ENCODE measurements at regions not wholly inside any gene's neighbourhood (a gene's known extent, or its start where the extent isn't known, plus 50 kb on each side); places are given as distances from the start of the nearest gene placed in this dataset.

DNA sequence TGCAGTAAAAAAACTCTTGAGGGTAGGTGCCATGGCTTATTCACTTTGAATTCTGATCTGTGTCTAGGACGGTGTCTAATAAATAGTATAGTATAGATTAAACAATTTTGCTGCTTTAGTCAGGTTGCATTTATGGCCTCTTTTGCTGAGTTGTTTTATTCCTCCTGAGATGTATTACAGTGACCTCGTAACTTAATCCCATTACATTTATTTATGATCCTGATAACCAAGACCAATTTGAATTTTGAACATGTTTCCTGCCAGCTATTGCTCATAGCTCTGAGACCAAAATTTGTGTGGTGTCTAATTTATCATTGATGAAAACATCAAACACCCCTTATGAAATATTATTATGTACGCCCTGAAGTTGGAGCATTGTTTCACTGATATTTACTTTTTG is 381.9 kb upstream of the SEMA3C start:
- Histone ChIP-seq H3K79me1 (ENCODE audit: low read depth, low read length) (no peaks in the 10 kb centered on the region), H3K23ac (ENCODE audit: low read depth, low read length, poor library complexity) (no peak overlapping the region), H3K14ac (ENCODE audit: low read length) (no peak overlapping the region), H3K4me2 (ENCODE audit: insufficient read depth, low read length, poor library complexity, severe bottlenecking) (no peak overlapping the region), H3K4me1 (ENCODE audit: control insufficient read depth in 2 of 2, insufficient read depth in 1 of 2, low read depth in 1 of 2, low read length in 2 of 2) (peaks cover 0 to 11% of the 10 kb centered on the region in 2 donors), H2AFZ (ENCODE audit: low read length) (no peak overlapping the region), H2BK15ac (ENCODE audit: low read length) (no peak overlapping the region), H2BK12ac (ENCODE audit: low read length) (no peak overlapping the region), H3K4me3 (ENCODE audit: low read length in 2 of 2) (no peak overlapping the region), H3K27ac (replicated peaks; ENCODE audit: low read length) (no peak overlapping the region), H2AK5ac (ENCODE audit: low read depth, low read length) (no peak overlapping the region), H2BK120ac (ENCODE audit: low read depth, low read length) (no peak overlapping the region), H3K4ac (ENCODE audit: low read length) (no peak overlapping the region), H3K9ac (ENCODE audit: low read depth, low read length, poor library complexity) (no peak overlapping the region), H2BK5ac (ENCODE audit: low read length) (no peak overlapping the region), H3K27me3 (ENCODE audit: control insufficient read depth in 3 of 3, insufficient read depth in 3 of 3, low read depth in 1 of 3, low read length in 3 of 3) (peaks cover 0 to 52% (median 0%) of the 10 kb centered on the region in 3 experiments), H3K36me3 (replicated peaks in 1 of 2; ENCODE audit: control insufficient read depth in 2 of 2, insufficient read depth in 2 of 2, low read length in 2 of 2) (no peaks in the 10 kb centered on the region), H3K9me3 (replicated peaks in 1 of 2; ENCODE audit: control insufficient read depth in 2 of 2, insufficient read depth in 1 of 2, low read depth in 1 of 2, low read length in 2 of 2) (no peaks in the 10 kb centered on the region), H4K8ac (ENCODE audit: low read depth, low read length) (no peak overlapping the region), H3K18ac (ENCODE audit: low read length) (no peak overlapping the region), H4K91ac (ENCODE audit: low read depth, low read length, poor library complexity) (no peak overlapping the region)
- no CpG with 5 or more reads among the region's 3 CpGs for WGBS, 2 donors (ENCODE audit: extremely low coverage in 2 of 2, insufficient read length in 2 of 2, insufficient replicate concordance in 1 of 2)
- DNase-seq (ENCODE audit: low spot score) = no peak

DNA sequence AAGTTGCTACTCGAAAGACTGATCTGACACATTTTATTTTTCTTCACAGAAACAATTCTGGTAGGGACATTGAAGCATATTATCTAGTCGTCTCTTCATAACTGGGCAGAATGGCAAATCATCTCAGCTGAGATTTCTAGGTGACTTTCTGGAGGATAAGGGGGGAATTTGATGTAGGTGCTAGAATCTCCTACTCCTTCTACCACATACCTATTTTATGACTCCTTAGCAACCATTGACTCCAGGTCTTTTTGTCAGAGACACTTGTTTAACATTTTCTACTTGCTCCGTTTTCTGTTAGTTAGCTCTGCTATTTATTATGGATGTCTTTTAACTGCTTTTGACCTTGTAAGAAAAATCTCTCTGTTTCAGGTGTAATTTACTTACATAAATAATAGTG is 380.9 kb upstream of the SEMA3C start:
- no peak for DNase-seq (ENCODE audit: low spot score)
- Histone ChIP-seq H3K14ac (ENCODE audit: low read length) (no peak overlapping the region), H3K9ac (ENCODE audit: low read depth, low read length, poor library complexity) (no peak overlapping the region), H3K27ac (replicated peaks; ENCODE audit: low read length) (no peak overlapping the region), H4K8ac (ENCODE audit: low read depth, low read length) (no peak overlapping the region), H2BK15ac (ENCODE audit: low read length) (no peak overlapping the region), H2BK120ac (ENCODE audit: low read depth, low read length) (no peak overlapping the region), H2AK5ac (ENCODE audit: low read depth, low read length) (no peak overlapping the region), H3K23ac (ENCODE audit: low read depth, low read length, poor library complexity) (no peak overlapping the region), H3K9me3 (replicated peaks in 1 of 2; ENCODE audit: control insufficient read depth in 2 of 2, insufficient read depth in 1 of 2, low read depth in 1 of 2, low read length in 2 of 2) (no peaks in the 10 kb centered on the region), H3K4ac (ENCODE audit: low read length) (no peak overlapping the region), H3K18ac (ENCODE audit: low read length) (no peak overlapping the region), H3K27me3 (ENCODE audit: control insufficient read depth in 3 of 3, insufficient read depth in 3 of 3, low read depth in 1 of 3, low read length in 3 of 3) (peaks cover 0 to 62% (median 0%) of the 10 kb centered on the region in 3 experiments), H3K4me2 (ENCODE audit: insufficient read depth, low read length, poor library complexity, severe bottlenecking) (no peak overlapping the region), H2AFZ (ENCODE audit: low read length) (no peak overlapping the region), H2BK12ac (ENCODE audit: low read length) (no peak overlapping the region), H4K91ac (ENCODE audit: low read depth, low read length, poor library complexity) (no peak overlapping the region), H3K4me3 (ENCODE audit: low read length in 2 of 2) (no peak overlapping the region), H3K4me1 (ENCODE audit: control insufficient read depth in 2 of 2, insufficient read depth in 1 of 2, low read depth in 1 of 2, low read length in 2 of 2) (peaks cover 0 to 11% of the 10 kb centered on the region in 2 donors), H3K36me3 (replicated peaks in 1 of 2; ENCODE audit: control insufficient read depth in 2 of 2, insufficient read depth in 2 of 2, low read length in 2 of 2) (no peaks in the 10 kb centered on the region), H2BK5ac (ENCODE audit: low read length) (no peak overlapping the region), H3K79me1 (ENCODE audit: low read depth, low read length) (no peaks in the 10 kb centered on the region)
- WGBS, 2 donors (ENCODE audit: extremely low coverage in 2 of 2, insufficient read length in 2 of 2, insufficient replicate concordance in 1 of 2) = no CpG with 5 or more reads among the region's 3 CpGs

DNA sequence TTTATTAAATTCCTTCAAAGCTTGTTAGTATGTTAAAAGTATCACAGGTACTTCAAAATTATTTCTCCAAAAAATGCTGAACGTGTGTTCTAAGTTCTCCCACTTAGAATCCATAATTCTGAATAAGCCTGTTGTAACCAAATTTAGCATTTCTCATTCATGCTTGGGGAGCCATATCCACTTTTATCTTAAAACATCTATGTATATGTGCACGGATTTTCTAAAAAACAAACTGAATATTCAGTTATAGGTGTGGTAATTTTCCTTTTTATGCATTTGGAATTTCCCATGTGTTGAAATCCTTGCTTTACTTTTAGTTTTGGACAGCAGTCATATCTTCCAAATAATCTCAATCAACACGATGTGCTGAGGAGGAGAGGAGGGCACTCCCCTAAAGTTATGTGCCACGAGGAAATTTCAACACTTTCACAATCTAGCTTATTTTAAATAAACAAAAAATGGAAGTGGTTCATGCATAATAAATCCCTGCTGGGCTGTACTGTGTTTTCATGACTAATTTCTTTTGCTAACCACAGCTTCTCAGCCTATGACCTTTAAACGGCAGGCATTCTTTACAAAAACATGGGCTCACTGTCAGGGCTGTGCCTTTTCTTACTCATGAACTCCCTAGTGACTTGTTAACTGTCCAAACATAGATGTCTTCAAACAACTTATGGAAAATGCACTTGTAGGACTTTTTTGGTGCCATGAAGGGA is 380.3 kb upstream of the SEMA3C start:
- H2BK12ac ChIP-seq (ENCODE audit: low read length) = no peak overlapping the region
- WGBS, 2 donors (ENCODE audit: extremely low coverage in 2 of 2, insufficient read length in 2 of 2, insufficient replicate concordance in 1 of 2) = no CpG with 5 or more reads among the region's 5 CpGs
- no peaks in the 10 kb centered on the region for H3K9me3 ChIP-seq (replicated peaks in 1 of 2; ENCODE audit: control insufficient read depth in 2 of 2, insufficient read depth in 1 of 2, low read depth in 1 of 2, low read length in 2 of 2)
- DNase-seq (ENCODE audit: low spot score) = no peak
- no peak overlapping the region for H2BK120ac ChIP-seq (ENCODE audit: low read depth, low read length)
- H3K9ac ChIP-seq (ENCODE audit: low read depth, low read length, poor library complexity) = no peak overlapping the region
- no peak overlapping the region for H3K14ac ChIP-seq (ENCODE audit: low read length)
- H2BK15ac ChIP-seq (ENCODE audit: low read length) = no peak overlapping the region
- H4K8ac ChIP-seq (ENCODE audit: low read depth, low read length) = no peak overlapping the region
- no peaks in the 10 kb centered on the region for H3K79me1 ChIP-seq (ENCODE audit: low read depth, low read length)
- no peak overlapping the region for H4K91ac ChIP-seq (ENCODE audit: low read depth, low read length, poor library complexity)
- no peak overlapping the region for H3K4me3 ChIP-seq (ENCODE audit: low read length in 2 of 2)
- no peaks in the 10 kb centered on the region for H3K36me3 ChIP-seq (replicated peaks in 1 of 2; ENCODE audit: control insufficient read depth in 2 of 2, insufficient read depth in 2 of 2, low read length in 2 of 2)
- H3K4me2 ChIP-seq (ENCODE audit: insufficient read depth, low read length, poor library complexity, severe bottlenecking) = no peak overlapping the region
- no peak overlapping the region for H2AFZ ChIP-seq (ENCODE audit: low read length)
- no peak overlapping the region for H2AK5ac ChIP-seq (ENCODE audit: low read depth, low read length)
- H3K18ac ChIP-seq (ENCODE audit: low read length) = no peak overlapping the region
- no peak overlapping the region for H3K4ac ChIP-seq (ENCODE audit: low read length)
- H3K27me3 ChIP-seq (ENCODE audit: control insufficient read depth in 3 of 3, insufficient read depth in 3 of 3, low read depth in 1 of 3, low read length in 3 of 3) = peaks cover 0 to 68% (median 0%) of the 10 kb centered on the region in 3 experiments
- no peak overlapping the region for H3K27ac ChIP-seq (replicated peaks; ENCODE audit: low read length)
- H3K23ac ChIP-seq (ENCODE audit: low read depth, low read length, poor library complexity) = no peak overlapping the region
- no peak overlapping the region for H2BK5ac ChIP-seq (ENCODE audit: low read length)
- peaks cover 0 to 11% of the 10 kb centered on the region in 2 donors for H3K4me1 ChIP-seq (ENCODE audit: control insufficient read depth in 2 of 2, insufficient read depth in 1 of 2, low read depth in 1 of 2, low read length in 2 of 2)

DNA sequence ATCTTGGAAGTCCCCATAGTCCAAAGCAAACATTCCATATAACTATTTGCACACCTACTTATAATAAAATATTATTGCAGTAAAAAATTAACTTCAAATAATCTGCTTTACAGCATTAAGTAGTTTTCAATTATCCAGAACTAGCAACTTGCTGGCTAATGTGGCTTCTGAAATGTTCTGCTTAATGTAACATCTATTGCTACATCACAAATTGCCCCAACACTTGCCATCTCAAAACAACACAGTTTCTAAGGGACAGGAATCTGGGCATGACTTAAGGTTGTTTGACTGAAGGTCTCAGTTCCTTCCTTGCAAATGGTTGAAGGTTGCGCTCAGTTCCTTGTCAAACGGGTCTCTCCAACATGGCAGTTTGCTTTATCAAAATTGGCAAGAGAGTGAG is 378.5 kb upstream of the SEMA3C start:
- Histone ChIP-seq H4K91ac (ENCODE audit: low read depth, low read length, poor library complexity) (no peak overlapping the region), H3K9me3 (replicated peaks in 1 of 2; ENCODE audit: control insufficient read depth in 2 of 2, insufficient read depth in 1 of 2, low read depth in 1 of 2, low read length in 2 of 2) (no peaks in the 10 kb centered on the region), H2BK15ac (ENCODE audit: low read length) (no peak overlapping the region), H3K27me3 (ENCODE audit: control insufficient read depth in 3 of 3, insufficient read depth in 3 of 3, low read depth in 1 of 3, low read length in 3 of 3) (peaks cover 0 to 84% (median 0%) of the 10 kb centered on the region in 3 experiments), H3K36me3 (replicated peaks in 1 of 2; ENCODE audit: control insufficient read depth in 2 of 2, insufficient read depth in 2 of 2, low read length in 2 of 2) (no peaks in the 10 kb centered on the region), H2BK120ac (ENCODE audit: low read depth, low read length) (no peak overlapping the region), H3K14ac (ENCODE audit: low read length) (no peak overlapping the region), H3K27ac (replicated peaks; ENCODE audit: low read length) (no peak overlapping the region), H3K4me3 (ENCODE audit: low read length in 2 of 2) (no peak overlapping the region), H3K9ac (ENCODE audit: low read depth, low read length, poor library complexity) (no peak overlapping the region), H2AFZ (ENCODE audit: low read length) (no peak overlapping the region), H3K23ac (ENCODE audit: low read depth, low read length, poor library complexity) (no peak overlapping the region), H3K4ac (ENCODE audit: low read length) (no peak overlapping the region), H3K79me1 (ENCODE audit: low read depth, low read length) (no peaks in the 10 kb centered on the region), H3K4me2 (ENCODE audit: insufficient read depth, low read length, poor library complexity, severe bottlenecking) (no peak overlapping the region), H3K4me1 (ENCODE audit: control insufficient read depth in 2 of 2, insufficient read depth in 1 of 2, low read depth in 1 of 2, low read length in 2 of 2) (peaks cover 0 to 11% of the 10 kb centered on the region in 2 donors), H3K18ac (ENCODE audit: low read length) (no peak overlapping the region), H2BK12ac (ENCODE audit: low read length) (no peak overlapping the region), H2AK5ac (ENCODE audit: low read depth, low read length) (no peak overlapping the region), H2BK5ac (ENCODE audit: low read length) (no peak overlapping the region), H4K8ac (ENCODE audit: low read depth, low read length) (no peak overlapping the region)
- WGBS, 2 donors (ENCODE audit: extremely low coverage in 2 of 2, insufficient read length in 2 of 2, insufficient replicate concordance in 1 of 2) = no CpG with 5 or more reads among the region's 2 CpGs
- DNase-seq (ENCODE audit: low spot score) = no peak

All from neuronal stem cell (in vitro differentiated cells).